ENCODE measurements at regions not wholly inside any gene's neighbourhood (a gene's known extent, or its start where the extent isn't known, plus 50 kb on each side); places are given as distances from the start of the nearest gene placed in this dataset.

- no peak for TF ChIP-seq CTCF (IDR thresholded peaks at IDR 0.05)
- no peak for TF ChIP-seq POLR2AphosphoS5 (IDR thresholded peaks at IDR 0.05)
- no peak for TF ChIP-seq POLR2A (IDR thresholded peaks at IDR 0.05)
- TF ChIP-seq EP300 (IDR thresholded peaks at IDR 0.05): no peak
Observed at GRCh38 chr3:81947359-81947758, 185.9 kb upstream of the GBE1 start.

All from upper lobe of left lung (tissue), 4 donors.